ENCODE measurements at regions not wholly inside any gene's neighbourhood (a gene's known extent, or its start where the extent isn't known, plus 50 kb on each side); places are given as distances from the start of the nearest gene placed in this dataset.
"Not testable (repeated sequence)": the region's sequence is repeated elsewhere in the genome, so short reads cannot be mapped to it uniquely, and the experiment has no call there.

DNA sequence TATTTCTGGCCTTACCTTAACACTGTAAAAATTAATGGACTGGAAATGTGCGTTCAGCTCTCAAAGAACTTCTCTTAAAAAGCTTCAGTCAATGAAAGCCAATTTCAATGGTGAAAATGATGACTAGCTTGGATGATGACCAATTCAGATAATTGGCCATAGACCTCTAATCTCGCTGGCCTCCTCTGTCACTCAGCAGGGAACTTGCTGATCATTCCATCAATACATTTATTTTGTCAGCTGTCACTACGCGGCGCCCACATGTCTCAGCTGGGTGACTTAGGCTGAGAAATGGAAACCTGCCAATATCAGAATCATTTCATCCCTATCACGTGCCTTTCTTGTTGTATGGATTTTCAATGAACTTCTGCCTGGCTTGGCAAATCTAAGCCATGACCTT is 673.0 kb upstream of the AUTS2 start:
- intact Hi-C loops (cut with micrococcal nuclease): no loop called here

DNA sequence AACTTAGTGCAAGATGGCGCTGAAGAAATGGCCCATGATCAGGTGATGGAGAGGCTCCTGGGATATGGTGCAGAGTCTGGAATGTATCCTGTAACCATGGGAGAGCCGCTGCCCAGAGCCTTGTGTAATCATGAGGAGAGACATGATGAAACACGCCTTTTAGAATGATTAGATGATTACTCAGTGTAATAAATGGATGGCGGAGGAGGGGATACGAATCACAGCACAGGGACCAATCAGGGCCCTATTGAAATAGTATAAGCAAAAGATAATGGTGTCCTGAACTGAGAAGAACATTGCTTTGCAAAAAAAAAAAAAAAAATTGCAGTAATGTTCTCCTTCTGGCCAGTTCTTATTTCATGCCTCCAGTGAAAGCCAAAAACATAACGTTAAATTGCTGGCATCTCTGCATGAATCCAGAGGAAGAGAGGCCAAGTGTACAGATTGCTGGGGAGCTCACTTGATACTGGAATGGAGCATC is 668.5 kb upstream of the AUTS2 start:
- intact Hi-C loops (cut with micrococcal nuclease): no loop called here

DNA sequence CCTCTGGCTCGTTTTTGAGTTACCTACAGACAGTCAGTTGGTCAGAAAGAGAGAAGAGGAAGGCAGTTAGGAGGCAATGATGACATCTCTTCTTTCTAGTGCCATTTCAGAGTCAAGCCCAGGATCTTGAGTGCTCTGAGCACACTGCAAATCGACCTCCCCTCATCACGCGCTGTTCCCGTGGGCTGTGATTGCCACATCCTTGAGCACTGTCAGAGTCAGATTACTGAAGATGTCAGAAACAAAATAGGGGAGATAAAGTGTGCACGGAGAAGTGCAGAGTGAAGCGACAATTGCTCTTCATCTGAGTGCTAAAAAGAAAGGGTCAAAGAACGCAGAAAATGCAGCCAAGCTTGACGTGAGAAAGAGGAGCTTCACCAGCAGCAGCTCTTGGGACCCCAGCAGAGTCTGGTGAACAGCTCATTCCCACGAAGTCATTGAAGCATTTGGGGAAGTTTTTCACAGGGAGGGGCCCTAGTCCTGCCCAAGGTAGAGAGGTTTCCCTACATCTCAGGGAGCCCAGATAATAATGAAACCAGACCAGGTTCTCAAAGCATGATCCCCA is 661.7 kb upstream of the AUTS2 start:
- intact Hi-C loops (cut with micrococcal nuclease): no loop called here

DNA sequence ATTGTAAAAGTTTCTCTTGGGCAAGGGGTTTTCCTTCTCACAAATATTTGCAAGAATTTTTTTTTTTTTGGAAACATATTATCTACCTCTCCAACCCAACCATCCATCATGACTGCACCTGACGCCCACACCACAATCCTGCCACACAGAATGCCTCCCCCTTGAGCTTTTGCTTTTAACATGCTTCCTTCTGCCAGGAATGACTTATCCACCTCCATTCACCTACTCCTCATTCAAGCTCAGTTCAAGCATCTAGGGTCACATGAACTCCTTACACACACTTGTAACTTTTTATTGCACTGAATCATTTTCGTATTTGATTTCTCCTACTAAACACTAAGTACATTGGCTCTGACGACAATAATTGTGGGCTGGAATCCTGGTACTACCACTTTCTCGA is 660.1 kb upstream of the AUTS2 start:
- intact Hi-C loops (cut with micrococcal nuclease): no loop called here

DNA sequence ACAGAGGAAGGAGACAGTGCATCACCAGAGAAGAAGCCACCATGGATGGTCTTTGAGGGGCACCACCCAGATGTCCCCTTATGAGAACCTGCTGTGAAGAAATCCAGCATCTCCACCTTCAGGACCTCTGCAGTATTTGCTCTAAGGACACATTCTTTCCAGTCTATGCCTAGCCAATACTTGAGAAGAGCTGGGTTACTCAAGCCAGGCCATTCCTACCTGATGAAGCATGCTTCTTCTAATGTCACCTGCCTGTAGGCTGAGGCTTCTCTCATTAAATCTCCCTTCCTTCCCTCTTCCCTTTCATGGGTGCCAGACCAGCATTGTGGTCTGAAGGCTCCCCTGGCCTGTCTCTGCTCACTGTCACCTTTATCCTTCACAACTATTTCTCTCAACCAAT is 654.5 kb upstream of the AUTS2 start:
- intact Hi-C loops (cut with micrococcal nuclease): no loop called here

DNA sequence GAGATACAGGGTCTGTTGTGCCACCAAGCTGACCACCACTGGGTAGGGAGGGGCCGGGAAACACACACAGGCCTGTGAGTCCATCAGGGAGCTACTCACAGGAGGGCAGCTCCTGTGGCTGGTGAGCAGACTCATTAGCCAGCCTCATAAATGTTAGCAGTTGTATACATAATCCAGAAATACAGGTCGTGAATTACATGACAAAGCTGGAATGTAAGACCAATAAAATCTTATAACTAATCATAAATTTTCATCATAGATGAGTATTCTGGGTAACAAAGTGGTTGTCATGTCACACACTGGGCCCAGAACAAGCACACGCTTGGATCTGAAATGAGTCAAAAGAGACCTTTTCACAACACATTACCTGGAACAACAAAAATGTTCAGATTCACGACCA is 642.6 kb upstream of the AUTS2 start:
- intact Hi-C loops (cut with micrococcal nuclease): no loop called here

DNA sequence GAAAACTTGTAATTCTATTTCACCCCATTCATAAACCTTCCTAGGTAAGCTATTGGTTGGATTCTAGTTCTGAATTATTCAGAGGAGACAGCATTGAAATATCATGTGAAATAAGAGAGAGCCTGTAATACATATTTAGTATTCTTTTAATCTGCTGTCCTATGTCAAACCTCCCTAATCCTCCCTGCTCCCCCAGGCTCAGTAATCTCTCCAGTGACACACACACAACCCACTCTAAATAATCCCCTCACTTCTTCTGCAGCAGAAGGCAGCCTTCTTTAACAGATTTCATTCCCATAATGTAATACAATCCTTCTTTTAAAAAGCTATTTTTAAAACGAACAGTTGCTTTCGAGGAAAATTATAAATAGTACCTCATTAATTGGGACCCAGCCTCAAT is 639.7 kb upstream of the AUTS2 start:
- intact Hi-C loops (cut with micrococcal nuclease): no loop called here

DNA sequence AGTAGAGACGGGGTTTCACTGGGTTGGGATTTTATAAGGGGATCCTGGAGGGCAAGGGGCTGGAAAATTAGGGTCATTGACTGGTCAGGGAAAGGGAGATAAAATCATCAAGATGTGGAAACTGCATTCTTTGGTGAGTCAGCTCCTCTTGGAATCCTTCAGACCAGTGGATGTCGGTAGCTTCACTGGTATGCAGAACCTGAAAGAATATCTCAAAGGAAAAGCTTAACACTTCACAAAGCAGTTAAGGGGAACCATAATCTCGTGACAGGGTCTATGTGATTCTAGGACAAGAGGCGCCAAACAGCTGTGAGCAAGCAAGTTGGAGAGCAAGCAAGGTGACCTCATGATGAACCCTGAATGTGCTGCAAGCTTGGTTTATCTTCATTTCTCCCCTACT is 634.7 kb upstream of the AUTS2 start:
- intact Hi-C loops (cut with micrococcal nuclease): no loop called here

DNA sequence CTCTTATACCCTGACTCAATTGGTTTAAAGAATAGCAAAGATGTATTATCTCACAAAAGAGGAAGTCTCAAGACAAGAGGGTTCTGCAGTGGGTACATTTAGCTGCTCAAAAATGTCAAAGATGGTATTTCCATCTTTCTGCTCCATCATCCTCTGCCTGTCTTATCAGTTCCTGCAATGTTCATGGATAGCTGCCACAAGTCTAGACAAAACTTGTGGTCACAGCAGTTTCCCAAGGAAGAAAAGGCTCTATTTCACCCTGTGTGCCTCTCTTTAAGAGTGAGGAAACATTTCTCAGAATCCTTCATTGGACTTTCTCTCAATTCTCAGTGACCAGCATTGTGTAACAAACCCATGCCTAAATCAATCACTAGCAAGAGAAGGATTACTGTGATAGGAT is 634.2 kb upstream of the AUTS2 start:
- intact Hi-C loops (cut with micrococcal nuclease): no loop called here

DNA sequence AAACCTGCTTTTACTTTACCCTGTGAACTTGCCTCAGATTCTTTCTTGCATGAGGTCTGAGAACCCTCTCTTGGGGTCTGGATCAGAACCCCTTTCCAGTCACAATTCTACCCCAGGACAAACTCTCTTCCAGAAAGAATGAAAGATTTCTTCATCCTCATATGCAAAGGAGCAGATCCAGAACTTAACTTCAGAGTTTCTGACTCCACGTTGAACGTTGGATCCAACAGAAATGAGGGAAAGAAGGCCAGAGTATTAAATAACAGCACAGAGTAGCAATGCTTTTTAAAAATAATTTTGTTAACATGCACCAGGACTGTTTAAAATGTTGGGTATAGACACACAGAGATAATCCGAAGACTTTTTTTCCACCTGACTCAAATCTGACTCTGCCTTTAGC is 632.9 kb upstream of the AUTS2 start:
- intact Hi-C loops (cut with micrococcal nuclease): no loop called here

DNA sequence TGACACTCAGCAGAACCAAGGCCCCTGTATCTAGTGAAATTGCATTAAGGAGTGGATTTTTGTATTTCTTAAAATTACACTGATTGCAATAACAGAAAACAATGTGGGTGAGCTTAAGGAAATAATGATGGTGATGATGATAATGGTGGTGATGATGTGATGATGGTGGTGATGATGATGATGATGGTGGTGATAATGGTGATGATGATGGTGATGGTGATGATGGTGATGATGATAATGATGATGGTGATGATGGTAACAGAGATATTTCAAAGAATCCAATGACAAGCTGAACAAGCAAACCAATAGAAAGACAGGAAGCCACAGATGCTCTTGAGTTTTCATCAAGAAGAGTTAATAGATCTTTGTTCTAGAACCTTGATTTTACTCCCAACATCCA is 630.7 kb upstream of the AUTS2 start:
- intact Hi-C loops (cut with micrococcal nuclease): no loop called here

DNA sequence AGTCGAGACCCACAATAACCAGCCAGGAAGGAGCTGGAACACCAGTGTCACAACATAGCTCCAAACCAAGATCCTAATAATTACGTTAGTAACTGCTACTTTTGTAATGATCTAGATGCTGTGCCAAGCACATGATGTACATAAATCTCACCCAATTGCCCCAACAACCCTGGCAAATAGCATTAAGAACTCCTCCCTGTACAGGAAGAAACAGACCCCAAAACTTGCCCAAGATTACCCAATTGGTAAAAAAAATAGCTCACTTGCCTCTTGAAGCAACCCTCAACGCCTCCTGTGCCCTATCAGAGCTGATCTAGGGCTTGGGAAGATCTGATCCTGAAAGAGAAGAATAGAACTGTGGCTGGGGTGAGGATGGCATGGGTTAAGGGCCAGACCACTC is 628.7 kb upstream of the AUTS2 start:
- intact Hi-C loops (cut with micrococcal nuclease): no loop called here

DNA sequence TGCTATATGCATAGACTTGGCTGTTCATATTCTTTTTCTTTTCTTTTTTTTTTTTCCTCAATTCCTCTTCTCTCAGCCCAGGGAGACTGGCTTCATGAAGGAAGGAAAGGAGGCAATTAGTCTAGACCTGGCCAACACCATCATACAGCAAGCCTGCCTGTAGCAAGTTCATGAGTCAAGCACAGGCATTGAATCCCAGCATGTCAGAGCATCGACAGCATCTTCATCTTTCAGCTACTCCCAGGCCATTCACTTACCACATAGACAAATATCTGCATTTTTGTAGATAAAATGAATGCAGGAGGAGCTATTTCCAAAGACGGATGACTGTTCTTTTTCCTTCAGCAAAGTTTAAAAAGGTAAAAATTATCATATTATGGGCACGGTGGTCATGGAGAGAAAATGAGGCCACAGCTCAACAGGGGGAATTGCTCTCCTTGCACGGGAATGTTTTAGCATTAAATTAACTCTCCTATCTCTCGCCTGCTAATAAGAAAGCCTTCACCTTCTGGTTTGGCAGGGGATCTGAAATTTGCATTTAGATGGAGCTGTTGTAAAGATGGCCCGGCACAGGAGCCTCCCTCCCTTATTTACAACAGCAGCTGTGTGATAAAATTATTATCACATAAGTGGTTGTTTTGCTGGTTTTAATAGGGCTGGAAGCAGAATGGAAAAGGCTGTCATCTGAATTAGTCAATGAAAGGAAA is 626.5 kb upstream of the AUTS2 start:
- intact Hi-C loops (cut with micrococcal nuclease): no loop called here

DNA sequence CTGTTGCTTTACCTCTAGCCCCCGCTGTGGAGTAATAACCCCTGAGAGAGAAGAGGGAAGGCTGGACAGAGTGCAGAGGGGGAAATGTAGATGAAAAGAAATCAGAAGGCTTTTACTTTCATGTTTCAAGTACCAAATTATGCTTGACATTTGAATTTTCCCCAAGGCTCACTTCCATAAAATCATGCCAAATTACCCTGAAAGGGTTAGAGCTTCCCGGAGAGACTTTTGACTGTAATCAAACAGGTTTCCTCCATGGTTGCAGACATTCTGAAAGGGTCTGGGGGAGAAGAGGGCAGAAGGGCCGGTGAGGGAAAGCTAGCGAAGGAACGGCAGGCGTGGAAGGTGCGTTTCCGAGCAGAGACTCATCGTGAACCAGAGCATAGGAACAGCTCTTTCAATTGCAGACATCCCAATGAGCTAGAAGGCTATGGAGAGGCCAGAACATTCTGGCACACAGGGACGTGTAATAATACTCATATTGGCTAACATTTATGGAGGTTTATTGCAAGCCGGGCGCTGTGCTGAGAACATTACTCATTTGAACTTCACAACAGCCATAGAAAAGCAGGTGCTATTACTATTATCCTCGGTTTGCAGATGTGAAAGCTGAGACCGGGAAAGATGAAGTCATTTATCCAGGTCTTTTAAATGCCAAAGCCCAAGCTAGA is 620.8 kb upstream of the AUTS2 start:
- intact Hi-C loops (cut with micrococcal nuclease): no loop called here

DNA sequence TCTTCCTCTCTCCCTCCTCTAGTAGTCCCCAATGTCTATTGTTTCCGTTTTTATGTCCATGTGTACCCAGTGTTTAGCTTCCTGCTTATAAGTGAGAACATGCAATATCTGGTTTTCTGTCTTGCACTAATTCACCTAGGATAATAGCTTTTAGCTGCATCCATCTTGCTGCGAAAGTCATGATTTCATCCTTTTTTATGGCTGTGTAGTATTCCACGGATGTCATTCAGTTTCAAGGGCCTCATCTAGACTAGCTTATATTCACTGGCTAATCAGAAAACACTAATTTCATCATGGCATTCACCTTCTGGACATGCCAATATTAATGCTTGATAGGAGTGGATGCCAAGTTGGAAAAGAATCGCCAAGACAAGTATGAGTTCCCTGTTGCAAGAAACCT is 619.6 kb upstream of the AUTS2 start:
- intact Hi-C loops (cut with micrococcal nuclease): no loop called here

DNA sequence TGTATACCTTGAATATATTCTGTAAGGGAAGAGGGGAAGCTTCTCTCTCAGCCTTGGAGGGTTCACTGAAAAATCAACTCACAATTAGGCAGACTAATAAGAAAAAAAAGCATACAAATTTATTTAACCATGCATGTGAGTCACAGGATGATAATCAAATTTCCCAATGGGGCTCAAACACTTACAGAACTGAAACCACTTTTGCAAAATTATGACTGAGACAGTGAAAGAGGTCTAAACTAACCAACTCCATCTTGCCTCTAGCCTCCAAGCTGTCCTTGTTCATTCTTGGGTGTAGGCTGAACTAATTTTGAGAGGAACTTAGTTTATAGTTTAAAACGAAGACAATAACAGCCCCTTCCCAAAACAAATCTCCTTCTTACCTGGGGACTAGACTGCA is 618.3 kb upstream of the AUTS2 start:
- intact Hi-C loops (cut with micrococcal nuclease): no loop called here

DNA sequence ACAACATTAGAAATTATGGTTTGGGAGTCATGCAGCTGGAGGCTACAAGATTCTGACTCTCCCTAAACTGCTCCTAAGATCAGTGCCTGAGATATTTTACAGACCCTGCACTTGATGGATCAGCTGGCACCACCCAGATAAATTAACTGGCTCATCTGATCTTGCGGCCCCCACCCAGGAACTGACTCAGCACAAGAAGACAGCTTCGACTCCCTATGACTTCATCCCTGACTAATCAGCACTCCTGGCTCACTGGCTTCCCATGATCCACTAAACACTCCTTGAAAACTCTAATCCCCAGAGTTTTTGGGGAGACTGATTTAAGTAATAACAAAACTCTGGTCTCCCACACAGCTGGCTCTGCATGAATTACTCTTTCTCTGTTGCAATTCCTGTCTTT is 617.8 kb upstream of the AUTS2 start:
- intact Hi-C loops (cut with micrococcal nuclease): not testable (repeated sequence)

DNA sequence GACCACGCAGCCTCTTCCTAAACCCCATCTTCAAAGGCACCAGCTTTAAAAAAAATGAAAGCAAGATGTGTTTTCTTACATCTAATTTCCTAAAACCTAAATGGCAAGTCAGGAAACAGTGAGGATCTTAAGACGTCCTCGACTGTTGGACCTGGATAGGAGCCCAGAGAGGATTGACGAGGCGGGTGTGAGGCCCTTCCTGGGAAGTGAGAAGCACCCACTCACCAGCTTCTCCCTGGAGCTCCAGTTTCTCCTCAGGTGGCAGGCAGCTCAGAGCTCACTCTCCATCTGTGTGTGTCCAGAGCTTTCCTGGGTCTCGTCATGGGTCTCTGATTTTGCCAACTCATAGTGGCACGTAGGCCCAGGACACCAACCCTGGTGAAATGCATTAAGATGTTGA is 614.0 kb upstream of the AUTS2 start:
- intact Hi-C loops (cut with micrococcal nuclease): no loop called here

DNA sequence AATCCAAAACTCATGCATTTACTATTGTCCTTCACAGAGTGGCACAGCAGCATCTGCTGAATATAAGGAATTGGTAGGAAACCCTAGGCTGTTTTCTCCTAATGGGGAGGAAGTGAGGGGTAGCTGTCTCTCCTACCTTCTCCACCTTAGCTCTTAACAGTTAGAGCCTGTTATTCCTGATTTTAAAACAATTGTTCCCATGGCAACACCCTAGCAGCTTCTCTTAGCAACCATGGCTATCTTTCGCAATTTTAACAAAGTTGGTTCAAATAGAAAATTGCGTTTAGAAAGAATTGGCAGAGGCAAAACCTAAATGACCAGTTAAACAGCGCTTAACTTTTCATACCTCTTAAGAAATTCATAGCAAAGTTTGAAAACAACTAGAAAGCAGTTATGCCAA is 603.4 kb upstream of the AUTS2 start:
- intact Hi-C loops (cut with micrococcal nuclease): no loop called here

DNA sequence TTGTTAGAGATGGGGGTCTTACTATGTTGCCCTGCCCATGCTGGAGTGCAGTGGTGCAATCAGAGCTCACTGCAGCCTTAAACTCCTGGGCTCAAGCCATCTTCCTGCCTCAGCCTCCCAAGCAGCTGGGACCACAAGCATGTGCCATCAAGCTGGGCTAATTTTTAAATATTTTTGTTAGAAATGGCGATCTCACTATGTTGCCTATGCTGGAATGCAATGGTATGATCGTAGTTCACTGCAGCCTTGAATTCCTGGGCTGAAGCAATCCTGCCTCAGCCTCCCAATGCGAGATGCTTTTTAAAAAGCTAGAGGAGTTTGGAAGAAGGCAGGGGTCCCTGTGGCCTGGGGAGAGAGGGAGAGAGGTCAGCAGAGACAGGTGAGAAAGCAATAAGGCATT is 600.1 kb upstream of the AUTS2 start:
- intact Hi-C loops (cut with micrococcal nuclease): no loop called here

DNA sequence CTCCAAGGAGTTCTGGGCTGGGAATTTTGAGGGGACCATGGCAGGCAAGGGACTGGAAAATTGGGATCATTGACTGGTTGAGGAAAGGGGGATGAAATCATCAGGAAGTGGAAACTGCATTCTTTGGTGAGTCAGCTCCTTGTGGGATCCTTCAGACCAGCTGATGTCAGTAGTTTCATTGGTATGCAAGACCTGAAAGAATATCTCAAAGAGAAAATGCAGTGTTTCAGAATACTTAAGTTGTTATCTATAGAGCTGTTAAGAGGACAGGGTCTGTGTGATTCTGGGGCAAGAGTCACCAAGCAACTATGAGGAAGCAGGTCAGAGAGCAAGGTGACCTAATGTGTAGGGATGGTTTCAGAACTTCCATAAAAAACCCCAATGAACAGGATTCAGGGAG is 595.9 kb upstream of the AUTS2 start:
- intact Hi-C loops (cut with micrococcal nuclease): no loop called here

DNA sequence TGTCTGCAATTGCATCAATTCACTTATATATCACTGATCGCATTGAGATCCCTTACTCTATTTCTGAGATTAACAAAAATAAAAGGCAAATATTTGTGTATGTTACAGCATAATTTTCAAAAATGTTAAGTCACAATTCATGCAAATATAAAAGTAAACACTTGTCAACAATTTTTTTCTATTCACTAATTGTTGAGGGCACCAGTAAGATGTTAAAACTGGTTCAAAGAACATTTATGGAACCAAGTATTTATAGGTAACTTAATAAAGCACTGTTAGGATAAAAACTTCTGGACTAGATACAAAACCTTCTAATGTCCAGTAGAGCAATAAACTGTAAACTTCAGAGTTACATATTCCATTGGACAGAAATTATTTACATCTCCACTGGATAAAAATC is 586.1 kb upstream of the AUTS2 start:
- intact Hi-C loops (cut with micrococcal nuclease): no loop called here

DNA sequence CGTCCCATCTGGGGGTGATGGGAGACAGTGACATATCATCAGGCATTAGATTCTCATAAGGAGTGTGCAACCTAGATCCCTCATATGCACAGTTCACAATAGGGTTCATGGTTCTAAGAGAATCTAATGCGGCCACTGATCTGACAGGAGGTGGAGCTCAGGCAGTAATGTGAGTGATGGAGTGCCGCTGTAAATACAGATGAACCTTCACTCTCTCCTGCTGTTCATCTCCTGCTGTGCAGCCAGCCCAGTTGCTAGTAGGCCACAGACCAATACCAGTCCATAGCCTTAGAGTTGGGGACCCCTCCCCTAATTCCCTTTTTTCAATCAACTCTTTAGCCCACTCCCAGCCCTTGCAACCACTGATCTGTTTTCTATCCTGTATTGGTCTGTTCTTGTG is 581.1 kb upstream of the AUTS2 start:
- intact Hi-C loops (cut with micrococcal nuclease): no loop called here

All from T-helper 2 cell treated with Interferon-gamma antibody and Interleukin-4, amounts not matched to agents 100 ng/mL and 5 ng/mL, for 36 hours (primary cell).